Thymus (tissue), 11 donors: ENCODE measurements at regions not wholly inside any gene's neighbourhood (a gene's known extent, or its start where the extent isn't known, plus 50 kb on each side); places are given as distances from the start of the nearest gene placed in this dataset.
"Not testable (repeated sequence)": the region's sequence is repeated elsewhere in the genome, so short reads cannot be mapped to it uniquely, and the experiment has no call there.

ENCODE experiments used
- DNase-seq, 9 donors: peaks; one replicate each; pipeline ENCODE4 v3.0.0-alpha.2; 2013; ENCODE audit warnings: low spot score in 9 of 9, low read depth in 6 of 9, missing footprints in 1 of 9
- H3K27ac ChIP-seq, 2 donors: one replicate each; pipeline ENCODE4 v1.5.1; 2013; ENCODE audit warnings: control low read depth in 1 of 2, low read depth in 1 of 2, low read length in 1 of 2, mild to moderate bottlenecking in 1 of 2, moderate library complexity in 1 of 2
- H3K27me3 ChIP-seq, 2 donors: one replicate each; pipeline ENCODE4 v1.5.1; 2013; ENCODE audit warnings: low read length in 1 of 2; ENCODE audit not compliant: control insufficient read depth in 2 of 2, insufficient read depth in 1 of 2
- H3K36me3 ChIP-seq, 2 donors: one replicate each; pipeline ENCODE4 v1.5.1; 2013; ENCODE audit warnings: low read length in 1 of 2, mild to moderate bottlenecking in 1 of 2, moderate library complexity in 1 of 2; ENCODE audit not compliant: control insufficient read depth in 2 of 2, insufficient read depth in 2 of 2
- H3K4me1 ChIP-seq, 2 donors: one replicate each; pipeline ENCODE4 v1.5.1; 2013; ENCODE audit warnings: low read length in 2 of 2; ENCODE audit not compliant: control insufficient read depth in 2 of 2, insufficient read depth in 2 of 2
- H3K4me3 ChIP-seq, 2 donors: one replicate each; pipeline ENCODE4 v1.5.1; 2013; ENCODE audit warnings: low read length in 2 of 2, control low read depth in 1 of 2, mild to moderate bottlenecking in 1 of 2
- H3K9me3 ChIP-seq, 2 donors: one replicate each; pipeline ENCODE4 v1.5.1; 2013; ENCODE audit warnings: low read length in 1 of 2, mild to moderate bottlenecking in 1 of 2; ENCODE audit not compliant: control insufficient read depth in 2 of 2, insufficient read depth in 1 of 2
- WGBS: extraction: QIAGEN DNeasy Blood & Tissue Kit; methylation state at CpG from one replicate; pipeline ENCODE4 v1.1.7; 2013; 5-methylcytosine and 5-hydroxymethylcytosine counted together
- donor health status: healthy.

DNA sequence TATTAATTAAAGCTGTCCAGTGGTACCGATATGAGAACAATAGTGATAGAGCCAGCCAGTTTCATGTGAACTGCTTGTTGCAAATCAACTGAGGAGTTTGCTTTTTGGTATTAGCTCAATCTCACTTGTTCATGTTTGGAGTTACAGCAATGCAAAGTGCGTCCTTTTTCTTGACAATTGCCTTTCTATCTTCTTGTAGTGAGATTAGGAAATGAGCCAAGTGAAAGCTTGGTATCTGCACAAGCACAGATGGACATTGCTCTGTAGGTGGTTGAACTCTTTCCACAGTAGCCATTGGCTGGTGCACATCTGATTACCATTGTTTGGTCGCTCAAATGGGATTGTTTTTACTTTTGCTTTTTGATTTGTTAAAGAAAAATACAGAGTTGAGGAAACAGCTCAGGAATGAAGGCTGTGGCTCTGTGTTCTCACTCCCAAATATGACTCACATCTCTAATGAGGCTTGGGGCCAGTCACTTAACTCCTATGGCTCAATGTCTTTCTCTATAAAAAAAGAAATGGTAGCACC, 241.4 kb downstream of the BMP4 start:
- Histone ChIP-seq H3K4me3 (no peak overlapping the region), H3K4me1 (no peaks in the 10 kb centered on the region), H3K27ac (no peak overlapping the region), H3K27me3 (no peaks in the 10 kb centered on the region), H3K9me3 (no peaks in the 10 kb centered on the region), H3K36me3 (no peaks in the 10 kb centered on the region)
- no peak for DNase-seq
- 67% methylated on average over 3 of the region's 3 CpGs for WGBS

DNA sequence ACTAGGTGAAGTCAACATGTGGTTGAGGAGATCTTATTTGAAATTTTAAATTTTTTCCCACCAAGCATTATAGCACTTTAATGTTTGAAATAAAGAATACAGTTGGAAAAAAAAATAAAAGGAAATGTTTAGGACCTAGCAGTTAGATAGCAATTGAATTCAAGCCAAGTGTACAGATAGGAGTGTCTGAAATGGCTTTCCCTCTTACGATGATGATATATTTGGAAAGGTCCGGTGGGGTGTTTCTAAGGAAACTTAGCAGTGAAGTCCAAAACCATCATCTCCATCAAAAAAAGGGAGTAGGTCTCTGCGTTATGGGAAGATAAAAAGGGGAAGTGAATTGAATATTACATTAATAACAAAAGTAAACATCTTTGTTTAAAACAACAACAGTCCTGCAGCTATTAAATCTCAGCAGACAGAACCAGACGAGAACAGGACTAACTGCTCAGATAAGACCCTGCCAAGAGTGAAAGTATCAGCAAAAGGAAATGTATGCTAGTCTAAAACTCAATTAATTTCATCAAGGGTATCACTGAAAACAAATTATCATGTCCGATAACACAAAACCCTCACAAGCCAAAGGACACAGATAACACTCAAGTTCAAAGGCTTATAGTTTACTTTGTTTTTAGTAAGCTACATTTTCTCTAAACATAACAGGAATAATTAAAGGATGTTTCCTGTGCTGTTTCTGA, 242.0 kb downstream of the BMP4 start:
- WGBS: 53% methylated on average over 5 of the region's 5 CpGs
- Histone ChIP-seq H3K9me3 (no peaks in the 10 kb centered on the region), H3K27me3 (no peaks in the 10 kb centered on the region), H3K27ac (no peak overlapping the region), H3K4me3 (no peak overlapping the region), H3K36me3 (no peaks in the 10 kb centered on the region), H3K4me1 (no peaks in the 10 kb centered on the region)
- DNase-seq: no peak

DNA sequence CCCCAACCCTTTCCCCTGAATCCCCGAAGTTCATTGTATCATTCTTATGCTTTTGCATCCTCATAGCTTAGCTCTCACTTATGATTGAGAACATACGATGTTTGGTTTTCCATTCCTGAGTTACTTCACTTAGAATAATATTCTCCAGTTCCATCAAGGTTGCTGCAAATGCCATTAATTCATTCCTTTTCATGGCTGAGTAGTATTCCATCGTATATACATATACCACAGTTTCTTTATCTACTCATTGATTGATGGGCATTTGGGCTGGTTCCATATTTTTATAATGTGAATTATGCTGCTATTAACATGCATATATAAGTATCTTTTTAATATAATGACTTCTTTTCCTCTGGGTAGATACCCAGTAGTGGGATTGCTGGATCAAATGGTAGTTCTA, 243.7 kb downstream of the BMP4 start:
- not testable (repeated sequence) for H3K27me3 ChIP-seq, H3K4me3 ChIP-seq, H3K36me3 ChIP-seq, H3K4me1 ChIP-seq, DNase-seq, H3K27ac ChIP-seq, H3K9me3 ChIP-seq
- 95% methylated on average over 3 of the region's 3 CpGs for WGBS

DNA sequence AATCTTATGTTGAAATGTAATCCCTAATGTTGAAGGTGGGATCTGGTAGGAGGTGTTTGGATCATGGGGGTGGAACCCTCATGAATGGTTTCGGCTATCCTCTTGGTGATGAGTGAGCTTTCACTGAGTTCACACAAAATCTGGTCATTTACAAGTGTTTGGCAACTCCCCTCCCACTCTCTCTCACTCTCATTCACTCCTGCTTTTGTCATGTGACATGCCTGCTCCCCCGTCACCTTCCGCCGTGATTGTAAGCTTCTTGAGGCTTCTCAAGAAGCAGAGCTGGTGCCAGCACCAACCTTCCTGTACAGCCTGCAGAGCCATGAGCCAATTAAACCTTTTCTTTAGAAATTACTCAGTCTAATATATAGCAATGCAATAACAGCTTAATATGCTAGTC, 245.4 kb downstream of the BMP4 start:
- H3K4me1 ChIP-seq: no peaks in the 10 kb centered on the region
- no peaks in the 10 kb centered on the region for H3K36me3 ChIP-seq
- WGBS: 90% methylated on average over 4 of the region's 4 CpGs
- H3K9me3 ChIP-seq: no peaks in the 10 kb centered on the region
- no peaks in the 10 kb centered on the region for H3K27me3 ChIP-seq
- no peak for DNase-seq
- H3K27ac ChIP-seq: no peak overlapping the region
- H3K4me3 ChIP-seq: no peak overlapping the region

DNA sequence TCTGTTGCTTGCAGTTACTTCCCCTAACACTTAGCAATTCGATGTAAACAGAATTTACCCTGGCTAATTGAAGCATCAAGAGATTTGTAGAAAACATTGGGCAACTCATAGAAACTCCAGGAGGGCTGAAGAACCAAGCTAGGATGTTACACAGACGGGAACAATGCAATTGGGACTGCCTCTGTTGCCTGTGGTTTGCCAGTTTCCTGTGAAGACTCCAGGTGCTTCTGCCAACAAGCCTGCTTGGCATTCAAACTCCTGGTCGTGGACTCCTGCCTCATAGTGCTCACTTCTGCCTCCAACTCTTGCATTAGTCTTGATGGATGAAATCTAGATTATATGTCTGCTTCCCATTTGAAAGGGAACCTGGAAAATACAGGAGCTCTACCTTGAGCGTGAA, 246.0 kb downstream of the BMP4 start:
- no peaks in the 10 kb centered on the region for H3K36me3 ChIP-seq
- DNase-seq: no peak
- H3K27me3 ChIP-seq: no peaks in the 10 kb centered on the region
- no peaks in the 10 kb centered on the region for H3K9me3 ChIP-seq
- H3K27ac ChIP-seq: no peak overlapping the region
- no peak overlapping the region for H3K4me3 ChIP-seq
- no peaks in the 10 kb centered on the region for H3K4me1 ChIP-seq
- 69% methylated on average over 4 of the region's 4 CpGs for WGBS

DNA sequence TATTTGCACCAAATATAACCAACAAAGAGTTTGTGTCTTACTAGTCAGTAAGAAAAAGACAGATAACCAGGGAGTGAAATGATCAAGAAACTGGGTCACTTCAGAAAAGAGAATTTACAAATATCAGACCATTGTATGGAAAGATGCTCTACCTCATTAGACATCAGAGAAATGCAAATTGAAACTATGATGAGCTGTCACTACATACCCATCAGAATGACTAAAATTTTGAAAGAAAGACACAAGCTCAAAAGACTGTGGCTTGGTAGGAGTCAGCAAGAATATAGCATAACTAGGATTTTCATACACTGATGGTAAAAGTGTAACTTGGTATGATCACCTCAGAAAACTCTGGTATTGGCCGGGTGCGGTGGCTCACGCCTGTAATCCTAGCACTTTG, 247.2 kb downstream of the BMP4 start:
- Histone ChIP-seq H3K4me1 (no peaks in the 10 kb centered on the region), H3K27me3 (no peaks in the 10 kb centered on the region), H3K36me3 (no peaks in the 10 kb centered on the region), H3K4me3 (no peak overlapping the region), H3K9me3 (no peaks in the 10 kb centered on the region), H3K27ac (no peak overlapping the region)
- 97% methylated on average over 3 of the region's 3 CpGs for WGBS
- no peak for DNase-seq

DNA sequence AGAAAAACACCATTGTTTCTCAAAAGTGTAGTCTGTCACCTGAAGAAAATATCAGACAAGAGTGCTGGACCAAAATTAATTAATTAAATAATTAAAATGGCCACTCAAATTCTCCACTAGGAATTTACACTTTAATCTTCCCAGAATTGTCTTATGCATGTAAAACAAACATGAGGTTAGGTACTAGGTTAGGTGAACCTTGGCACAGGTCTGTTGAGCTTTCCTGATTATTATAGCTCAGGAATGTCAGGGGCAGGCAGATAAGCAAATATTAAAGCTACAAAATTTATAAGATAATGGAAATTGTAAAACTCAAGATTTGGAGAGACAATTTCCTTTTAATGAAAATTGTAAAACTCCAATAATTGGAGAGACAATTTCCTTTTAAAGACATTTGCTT, 253.2 kb downstream of the BMP4 start:
- H3K4me1 ChIP-seq: no peaks in the 10 kb centered on the region
- no peak overlapping the region for H3K4me3 ChIP-seq
- no peaks in the 10 kb centered on the region for H3K36me3 ChIP-seq
- H3K27me3 ChIP-seq: no peaks in the 10 kb centered on the region
- H3K27ac ChIP-seq: no peak overlapping the region
- H3K9me3 ChIP-seq: no peaks in the 10 kb centered on the region
- DNase-seq: no peak

DNA sequence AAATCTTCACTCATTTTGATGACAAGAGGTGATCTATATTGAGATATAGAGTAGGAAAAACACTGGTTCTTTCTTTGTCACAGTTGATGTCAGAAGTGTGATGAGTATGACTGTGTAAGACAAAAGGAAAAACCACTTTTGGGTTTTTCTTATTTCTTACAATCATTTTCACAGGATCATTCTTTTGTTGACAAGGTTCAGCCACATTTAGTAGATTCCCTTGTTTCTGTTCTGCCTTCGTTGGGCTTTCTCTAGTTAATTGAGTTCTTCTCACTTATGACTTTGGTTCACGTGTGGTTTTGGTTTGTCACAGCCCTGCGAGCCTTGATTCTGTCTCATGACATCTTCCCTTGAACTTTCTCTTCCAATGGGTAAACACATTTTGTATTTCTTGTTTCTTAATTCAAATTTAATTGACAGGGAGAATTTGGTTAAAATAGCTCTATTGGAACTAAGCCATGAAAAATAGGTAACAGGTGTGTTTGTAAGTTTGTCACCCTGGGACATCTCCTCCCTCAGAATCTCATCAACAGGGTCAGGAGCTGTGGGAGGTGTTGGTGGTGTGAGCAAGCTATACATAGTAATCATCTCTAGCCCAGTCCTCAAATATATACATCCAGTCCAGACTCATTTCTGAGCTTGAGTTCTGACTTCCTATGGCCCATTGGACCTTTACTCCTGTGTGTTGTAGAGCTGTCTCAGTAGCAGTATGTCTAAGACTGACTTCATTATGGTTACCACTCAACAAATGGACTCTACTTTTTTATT, 255.3 kb downstream of the BMP4 start:
- Histone ChIP-seq H3K4me3 (no peak overlapping the region), H3K9me3 (no peaks in the 10 kb centered on the region), H3K27ac (no peak overlapping the region), H3K4me1 (no peaks in the 10 kb centered on the region), H3K36me3 (no peaks in the 10 kb centered on the region), H3K27me3 (no peaks in the 10 kb centered on the region)
- 75% methylated on average over 3 of the region's 3 CpGs for WGBS
- DNase-seq: no peak

DNA sequence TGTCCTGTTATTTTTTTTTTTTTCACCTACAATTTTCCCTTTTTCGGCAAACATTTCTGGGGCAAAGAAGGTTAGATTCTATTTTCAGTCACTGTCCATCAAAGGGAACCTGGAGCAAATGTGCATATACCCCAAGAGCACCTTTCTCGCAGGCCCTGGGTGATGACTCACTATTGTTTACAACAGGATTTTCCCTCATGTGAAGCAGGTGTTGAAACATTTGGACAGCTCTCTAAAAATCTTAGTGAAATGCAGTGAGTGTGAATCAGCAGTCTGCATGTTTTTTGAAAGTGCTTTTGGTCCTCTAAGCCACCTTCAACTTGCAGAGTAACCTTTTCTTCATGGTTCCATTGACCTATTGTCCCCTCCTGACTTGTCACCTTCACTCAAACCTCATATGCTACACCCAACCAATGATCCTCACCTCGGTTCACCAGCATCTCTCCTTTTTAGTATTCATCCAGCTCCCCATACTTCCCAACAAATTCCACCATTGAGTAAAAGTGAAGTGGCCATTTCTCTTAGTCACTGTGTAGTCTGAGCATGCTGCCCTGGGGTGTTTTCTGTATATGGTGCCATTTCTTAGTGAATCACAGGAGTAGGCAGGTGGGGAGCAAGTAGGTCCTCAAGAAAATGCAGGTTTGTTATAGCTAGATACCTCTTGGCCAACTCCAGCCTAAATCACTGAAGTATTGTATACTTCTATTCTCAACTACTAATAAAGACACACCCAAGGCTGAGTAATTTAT, 260.2 kb downstream of the BMP4 start:
- Histone ChIP-seq H3K9me3 (no peaks in the 10 kb centered on the region), H3K27me3 (no peaks in the 10 kb centered on the region), H3K36me3 (no peaks in the 10 kb centered on the region), H3K4me1 (no peaks in the 10 kb centered on the region), H3K4me3 (no peak overlapping the region), H3K27ac (no peak overlapping the region)
- 91% methylated on average over 3 of the region's 3 CpGs for WGBS
- no peak for DNase-seq
